Activated CD8-positive, alpha-beta T cell treated with anti-CD3 and anti-CD28 coated beads for 36 hours (primary cell): ENCODE measurements at regions not wholly inside any gene's neighbourhood (a gene's known extent, or its start where the extent isn't known, plus 50 kb on each side); places are given as distances from the start of the nearest gene placed in this dataset.
"Not testable (repeated sequence)": the region's sequence is repeated elsewhere in the genome, so short reads cannot be mapped to it uniquely, and the experiment has no call there.

ENCODE experiments used
- ATAC-seq: fragments of 200-7000 bp; cut with Tn5 transposase; one replicate; pipeline ENCODE4 v1.10.0; 2021; ENCODE audit warnings: mild to moderate bottlenecking, moderate library complexity
- CTCF ChIA-PET: fragments of 350-600 bp; sonication (Branson Sonifier 250); formaldehyde crosslinking; loops from one replicate; lab custom pipeline; 2021; ENCODE audit warnings: antibody characterized with exemption; lab: Charles Lee
- POLR2A ChIA-PET: fragments of 350-600 bp; sonication (Branson Sonifier 250); formaldehyde crosslinking; loops from one replicate; lab custom pipeline; 2021; ENCODE audit warnings: antibody characterized with exemption; lab: Charles Lee
- DNase-seq: peaks from one replicate; pipeline ENCODE4 v3.0.0-alpha.2; 2020
- H3K27ac Mint-ChIP-seq: one replicate; pipeline ENCODE4 v1.8.0; 2021; ENCODE audit warnings: mild to moderate bottlenecking, mixed read lengths
- H3K27me3 Mint-ChIP-seq: one replicate; pipeline ENCODE4 v1.8.0; 2021; ENCODE audit warnings: mixed read lengths
- H3K36me3 Mint-ChIP-seq: one replicate; pipeline ENCODE4 v1.8.0; 2021; ENCODE audit warnings: low read depth, mixed read lengths
- H3K4me1 Mint-ChIP-seq: one replicate; pipeline ENCODE4 v1.8.0; 2021; ENCODE audit warnings: low read depth, mixed read lengths
- H3K4me3 Mint-ChIP-seq: one replicate; pipeline ENCODE4 v1.8.0; 2021; ENCODE audit warnings: mild to moderate bottlenecking, moderate library complexity, mixed read lengths
- H3K9me3 Mint-ChIP-seq: one replicate; pipeline ENCODE4 v1.8.0; 2021; ENCODE audit warnings: mixed read lengths
- CTCF ChIP-seq: fragments of 200-600 bp; IDR thresholded peaks from one replicate; pipeline ENCODE4 v1.8.0; 2022; ENCODE audit warnings: antibody characterized with exemption, mild to moderate bottlenecking
- intact Hi-C: fragments of 100-400 bp; cut with micrococcal nuclease; formaldehyde crosslinking; loops from one replicate; pipeline ENCODE4 v1.10.0; 2022

- Mint-ChIP-seq H3K27me3 (no peaks in the 10 kb centered on the region), H3K4me1 (no peaks in the 10 kb centered on the region), H3K36me3 (no peaks in the 10 kb centered on the region), H3K9me3 (no peaks in the 10 kb centered on the region), H3K27ac (no peak overlapping the region), H3K4me3 (no peak overlapping the region)
- intact Hi-C loops, result no loop called here
- ChIA-PET CTCF (no interaction called here), POLR2A (no interaction called here)
- no peak for ATAC-seq
- no peak for DNase-seq
- TF ChIP-seq CTCF, result no peak
Observed at GRCh38 chr6:140789466-140789865, 1343.3 kb upstream of the GJE1 start.

DNA sequence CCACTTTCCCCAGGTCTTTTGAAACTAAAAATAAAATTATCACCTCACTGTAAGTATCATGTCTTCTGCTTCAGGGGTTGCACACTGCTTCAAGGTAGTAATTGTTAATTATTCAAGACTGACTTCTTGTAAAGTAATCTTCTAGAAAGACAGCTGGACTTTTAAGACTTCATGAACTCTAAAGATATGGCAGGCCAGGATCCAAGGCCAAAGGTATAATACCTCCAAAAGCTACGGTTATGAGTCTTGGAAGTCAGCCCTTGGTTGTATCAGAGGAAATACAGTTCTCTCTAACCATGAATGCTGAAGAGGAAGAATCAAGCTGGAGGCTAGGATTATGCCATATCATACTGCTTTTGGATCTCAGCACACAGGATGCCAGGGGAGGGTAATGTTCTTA, 1346.8 kb upstream of the GJE1 start:
- H3K36me3 Mint-ChIP-seq, result no peaks in the 10 kb centered on the region
- CTCF ChIA-PET, result no interaction called here
- no peaks in the 10 kb centered on the region for H3K9me3 Mint-ChIP-seq
- H3K4me1 Mint-ChIP-seq, result no peaks in the 10 kb centered on the region
- no peak overlapping the region for H3K4me3 Mint-ChIP-seq
- no peak overlapping the region for H3K27ac Mint-ChIP-seq
- DNase-seq (no peak), ATAC-seq (no peak)
- intact Hi-C loops, result no loop called here
- no peaks in the 10 kb centered on the region for H3K27me3 Mint-ChIP-seq
- no peak for TF ChIP-seq CTCF
- POLR2A ChIA-PET, result interaction anchor here (0.6 kb wide), 1 partner anchor 1462 kb away, joined by 3 read pairs; no protein-coding TSS in a partner anchor

DNA sequence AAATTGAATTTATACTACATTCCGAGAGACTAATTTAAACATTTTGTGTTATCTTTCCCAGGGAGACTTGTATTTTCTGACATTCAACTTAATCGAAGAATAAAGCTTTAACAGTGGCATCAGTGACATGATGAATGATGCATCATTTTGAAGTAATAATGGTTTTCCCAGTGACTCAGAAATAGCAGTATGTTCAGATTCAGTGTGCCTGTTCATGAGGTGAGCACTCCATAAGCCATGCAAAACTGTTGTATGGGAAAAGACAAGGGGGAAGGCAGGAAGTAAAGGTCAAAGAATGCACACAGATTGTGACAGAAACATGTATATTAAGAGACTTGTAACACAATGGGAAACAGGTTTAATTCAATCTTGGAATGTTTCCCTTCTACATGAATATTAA, 1348.2 kb upstream of the GJE1 start:
- no peak for ATAC-seq
- ChIA-PET CTCF (no interaction called here), POLR2A (no interaction called here)
- intact Hi-C loops, result no loop called here
- Mint-ChIP-seq H3K9me3 (no peaks in the 10 kb centered on the region), H3K4me3 (no peak overlapping the region), H3K27ac (no peak overlapping the region), H3K27me3 (no peaks in the 10 kb centered on the region), H3K4me1 (no peaks in the 10 kb centered on the region), H3K36me3 (no peaks in the 10 kb centered on the region)
- no peak for TF ChIP-seq CTCF
- no peak for DNase-seq

GRCh38 chr6:140783504-140783903, 1349.2 kb upstream of the GJE1 start:
- DNase-seq, H3K4me3 Mint-ChIP-seq, ATAC-seq, intact Hi-C loops, H3K27me3 Mint-ChIP-seq, H3K27ac Mint-ChIP-seq, H3K9me3 Mint-ChIP-seq, CTCF ChIA-PET, H3K4me1 Mint-ChIP-seq, H3K36me3 Mint-ChIP-seq: not testable (repeated sequence)
- POLR2A ChIA-PET, result interaction anchor here (0.7 kb wide), 1 partner anchor 60 kb away, joined by 3 read pairs; no protein-coding TSS in a partner anchor

DNA sequence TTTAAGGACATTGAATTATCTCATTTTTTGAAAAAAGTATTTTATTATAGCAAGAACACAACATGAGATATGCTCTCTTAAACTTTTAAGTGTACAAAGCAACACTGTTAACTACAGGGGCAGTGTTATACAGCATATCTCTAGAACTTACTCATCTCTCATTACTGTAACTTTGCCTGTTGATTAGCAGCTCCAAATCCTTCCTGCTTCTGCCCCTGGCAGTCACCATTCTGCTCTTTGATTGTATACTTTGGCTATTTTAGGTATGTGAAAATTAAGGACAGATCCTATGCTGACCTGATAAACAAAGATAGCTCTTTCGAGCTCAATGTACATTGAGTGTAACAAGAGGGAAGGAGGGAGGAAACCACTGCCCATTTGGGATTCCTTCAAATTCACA, 1349.8 kb upstream of the GJE1 start:
- Mint-ChIP-seq H3K27ac (no peak overlapping the region), H3K4me3 (no peak overlapping the region), H3K36me3 (no peaks in the 10 kb centered on the region), H3K9me3 (no peaks in the 10 kb centered on the region), H3K4me1 (no peaks in the 10 kb centered on the region), H3K27me3 (no peaks in the 10 kb centered on the region)
- POLR2A ChIA-PET, result interaction anchor here (0.7 kb wide), 1 partner anchor 60 kb away, joined by 3 read pairs; no protein-coding TSS in a partner anchor
- ATAC-seq (no peak), DNase-seq (no peak)
- TF ChIP-seq CTCF, result no peak
- intact Hi-C loops, result no loop called here
- CTCF ChIA-PET, result no interaction called here
